ENCODE measurements at regions not wholly inside any gene's neighbourhood (a gene's known extent, or its start where the extent isn't known, plus 50 kb on each side); places are given as distances from the start of the nearest gene placed in this dataset.

GRCh38 chr4:173807347-173807746 lies 277.3 kb upstream of the HAND2 start:
- in situ Hi-C loops (cut with MboI) = no loop called here
- H3K4me1 ChIP-seq (replicated peaks in 1 of 2; ENCODE audit: control insufficient read depth in 2 of 2, insufficient read depth in 2 of 2, low read length in 2 of 2) = no peaks in the 10 kb centered on the region
- no TSS peak for BruUV-seq (replicated peaks)
- H3K9ac ChIP-seq (ENCODE audit: insufficient read depth in 1 of 2, low read depth in 2 of 2, low read length in 2 of 2) = no peak overlapping the region
- no peaks in the 10 kb centered on the region for H3K27me3 ChIP-seq (ENCODE audit: control insufficient read depth in 2 of 2, insufficient read depth in 2 of 2, low read length in 2 of 2)
- H3K27ac ChIP-seq (ENCODE audit: extremely low read depth, low read depth, low read length) = no peak overlapping the region
- H3K4me3 ChIP-seq = no peak overlapping the region
- no peaks in the 10 kb centered on the region for H3K79me2 ChIP-seq (ENCODE audit: control insufficient read depth, insufficient read depth, low read length)
- no peak for ATAC-seq
- no peaks in the 10 kb centered on the region for H3K36me3 ChIP-seq (ENCODE audit: control insufficient read depth, insufficient read depth, low read length)
- intact Hi-C loops (cut with micrococcal nuclease) = no loop called here
- WGBS (ENCODE audit: insufficient coverage, low coverage, missing lambda C conversion rate) = 0% methylated on average over 2 of the region's 2 CpGs
- DNase-seq (ENCODE audit: extremely low read depth in 1 of 4, low spot score in 3 of 4) = no peak
- no peaks in the 10 kb centered on the region for H3K9me3 ChIP-seq (replicated peaks; ENCODE audit: control insufficient read depth, insufficient read depth, low read depth, low read length)
- TF ChIP-seq ZNF174 (CRISPR knock-in tag; IDR thresholded peaks at IDR 0.05) (no peak), STAT5B (CRISPR knock-in tag; IDR thresholded peaks at IDR 0.05) (no peak), ZNF280B (CRISPR knock-in tag; IDR thresholded peaks at IDR 0.05) (no peak), XRCC4 (IDR thresholded peaks at IDR 0.05; ENCODE audit: extremely low read depth, insufficient read depth, insufficient read length) (no peak), CLOCK (CRISPR knock-in tag; IDR thresholded peaks at IDR 0.05; ENCODE audit: borderline replicate concordance) (no peak), ZNF133 (CRISPR knock-in tag; IDR thresholded peaks at IDR 0.05) (no peak)
- TF ChIP-seq, protein P1, sequence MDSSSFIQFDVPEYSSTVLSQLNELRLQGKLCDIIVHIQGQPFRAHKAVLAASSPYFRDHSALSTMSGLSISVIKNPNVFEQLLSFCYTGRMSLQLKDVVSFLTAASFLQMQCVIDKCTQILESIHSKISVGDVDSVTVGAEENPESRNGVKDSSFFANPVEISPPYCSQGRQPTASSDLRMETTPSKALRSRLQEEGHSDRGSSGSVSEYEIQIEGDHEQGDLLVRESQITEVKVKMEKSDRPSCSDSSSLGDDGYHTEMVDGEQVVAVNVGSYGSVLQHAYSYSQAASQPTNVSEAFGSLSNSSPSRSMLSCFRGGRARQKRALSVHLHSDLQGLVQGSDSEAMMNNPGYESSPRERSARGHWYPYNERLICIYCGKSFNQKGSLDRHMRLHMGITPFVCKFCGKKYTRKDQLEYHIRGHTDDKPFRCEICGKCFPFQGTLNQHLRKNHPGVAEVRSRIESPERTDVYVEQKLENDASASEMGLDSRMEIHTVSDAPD (CRISPR knock-in tag; IDR thresholded peaks at IDR 0.05) = no peak
- H3K4me2 ChIP-seq (ENCODE audit: insufficient read depth, low read length) = no peak overlapping the region
- H4K20me1 ChIP-seq (replicated peaks; ENCODE audit: control insufficient read depth, insufficient read depth, low read length) = no peaks in the 10 kb centered on the region
- POLR2A ChIA-PET = interaction anchor here (0.6 kb wide), 1 partner anchor 279 kb away, joined by 3 read pairs; no protein-coding TSS in a partner anchor
- H3K9me1 ChIP-seq (ENCODE audit: control insufficient read depth, insufficient read depth, low read length) = no peaks in the 10 kb centered on the region
- no peak overlapping the region for H2AFZ ChIP-seq (ENCODE audit: low read depth, low read length)
- no peak for FAIRE-seq
- CTCF ChIA-PET (ENCODE audit: low intra/inter-chr PET ratio) = no interaction called here

Data from K562 (cell line).